PC-9 (cell line): ENCODE measurements at regions not wholly inside any gene's neighbourhood (a gene's known extent, or its start where the extent isn't known, plus 50 kb on each side); places are given as distances from the start of the nearest gene placed in this dataset.

Source experiments
- BruUV-seq: library from RNA; stranded (reverse); fragments of 400-500 nt; replicated peaks from 2 replicates; lab custom pipeline; 2021; lab: Mats Ljungman, UMichigan
- CTCF ChIA-PET: fragments of 300-600 bp; sonication (Branson Sonifier 250); formaldehyde crosslinking; loops from one replicate; lab custom pipeline; 2022; ENCODE audit warnings: antibody characterized with exemption; lab: Charles Lee
- POLR2A ChIA-PET: fragments of 300-600 bp; sonication (Branson Sonifier 250); formaldehyde crosslinking; loops from one replicate; lab custom pipeline; 2022; ENCODE audit warnings: antibody characterized with exemption; ENCODE audit not compliant: unreplicated experiment; lab: Charles Lee
- DNase-seq, 2 experiments: peaks; one replicate each; pipeline versions ENCODE4 v3.0.0 to v3.0.0-alpha.2; 2015 to 2022; ENCODE audit warnings: mixed read lengths in 1 of 2
- H2AFZ ChIP-seq: fragments of 200-600 bp; sonication (generic); 2 replicates; pipeline ENCODE4 v1.8.1; 2017; ENCODE audit warnings: antibody characterized with exemption
- H3F3A ChIP-seq: fragments of 200-600 bp; sonication (generic); 2 replicates; pipeline ENCODE4 v1.8.1; 2017; ENCODE audit warnings: antibody characterized with exemption, mild to moderate bottlenecking, low read depth; ENCODE audit not compliant: insufficient read depth
- H3K27ac ChIP-seq: fragments of 200-600 bp; sonication (generic); 2 replicates; pipeline ENCODE4 v1.6.1; 2016; ENCODE audit warnings: mixed run types
- H3K27me3 ChIP-seq: fragments of 200-600 bp; sonication (generic); 2 replicates; pipeline ENCODE4 v1.6.1; 2016; ENCODE audit warnings: low read depth, mixed run types; ENCODE audit not compliant: insufficient read depth
- H3K36me3 ChIP-seq: fragments of 200-600 bp; sonication (generic); 2 replicates; pipeline ENCODE4 v1.6.1; 2016; ENCODE audit warnings: low read depth, mixed run types
- H3K4me1 ChIP-seq: fragments of 200-600 bp; sonication (generic); replicated peaks from 2 replicates; pipeline ENCODE4 v1.6.1; 2016; ENCODE audit warnings: mixed run types; ENCODE audit not compliant: insufficient read depth
- H3K4me2 ChIP-seq: fragments of 200-600 bp; sonication (generic); 2 replicates; pipeline ENCODE4 v1.6.1; 2017; ENCODE audit warnings: mixed run types
- H3K4me3 ChIP-seq: fragments of 200-600 bp; sonication (generic); 2 replicates; pipeline ENCODE4 v1.6.1; 2016; ENCODE audit warnings: mixed run types
- H3K79me2 ChIP-seq: fragments of 200-600 bp; sonication (generic); 2 replicates; pipeline ENCODE4 v1.6.1; 2017; ENCODE audit warnings: low read depth, mixed run types
- H3K9me2 ChIP-seq: fragments of 200-600 bp; sonication (generic); 2 replicates; pipeline ENCODE4 v1.8.1; 2017; ENCODE audit warnings: mild to moderate bottlenecking; ENCODE audit not compliant: insufficient read depth
- H3K9me3 ChIP-seq: fragments of 200-600 bp; sonication (generic); 2 replicates; pipeline ENCODE4 v1.8.1; 2016; ENCODE audit warnings: low read depth; ENCODE audit not compliant: insufficient read depth
- H4K20me1 ChIP-seq: fragments of 200-600 bp; sonication (generic); 2 replicates; pipeline ENCODE4 v1.8.1; 2017; ENCODE audit not compliant: insufficient read depth
- CTCF ChIP-seq: fragments of 200-600 bp; sonication (generic); conservative IDR thresholded peaks from 2 replicates; pipeline ENCODE4 v1.6.1; 2017; ENCODE audit warnings: mixed run types, antibody characterized with exemption, mild to moderate bottlenecking, moderate library complexity
- EZH2 ChIP-seq: fragments of 200-600 bp; sonication (generic); IDR thresholded peaks from 2 replicates; pipeline ENCODE4 v1.8.0; 2017; ENCODE audit warnings: antibody characterized with exemption, low read depth
- intact Hi-C: fragments of 100-400 bp; cut with micrococcal nuclease; formaldehyde crosslinking; loops from one replicate; pipeline ENCODE4 v1.10.0; 2022; ENCODE audit not compliant: unreplicated experiment

- BruUV-seq: no TSS peak
- peak overlapping the region; percentile 99 for H3K27ac ChIP-seq
- peaks cover 21% of the 10 kb centered on the region for H3K36me3 ChIP-seq
- no peaks in the 10 kb centered on the region for H3K9me2 ChIP-seq
- H2AFZ ChIP-seq: no peak overlapping the region
- peaks cover 56% of the 10 kb centered on the region for H3K4me1 ChIP-seq
- DNase-seq: no peak
- H4K20me1 ChIP-seq: no peaks in the 10 kb centered on the region
- intact Hi-C loops: loop anchor here (5.0 kb wide), 2 partner anchors 133 to 283 kb away; partner anchors contain the start of gene SOX9
- no peaks in the 10 kb centered on the region for H3K27me3 ChIP-seq
- TF ChIP-seq CTCF (no peak), EZH2 (no peak)
- peak overlapping the region; percentile 81; the same call in 1 of the 2 replicates for H3K4me2 ChIP-seq
- no peak overlapping the region for H3K4me3 ChIP-seq
- ChIA-PET CTCF (no interaction called here), POLR2A (no interaction called here)
- H3F3A ChIP-seq: peaks cover 54% of the 10 kb centered on the region
- peaks cover 74% of the 10 kb centered on the region for H3K79me2 ChIP-seq
- no peaks in the 10 kb centered on the region for H3K9me3 ChIP-seq
Measured at GRCh38 chr17:72405662-72406230, 284.9 kb downstream of the SOX9 start.

- peaks cover 58% of the 10 kb centered on the region for H3F3A ChIP-seq
- intact Hi-C loops: loop anchor here (5.0 kb wide), 2 partner anchors 134 to 284 kb away; partner anchors contain the start of gene SOX9
- no peak overlapping the region for H2AFZ ChIP-seq
- no peaks in the 10 kb centered on the region for H3K9me2 ChIP-seq
- peaks cover 21% of the 10 kb centered on the region for H3K36me3 ChIP-seq
- ChIA-PET CTCF (interaction anchor here (1.0 kb wide), 1 partner anchor 13 kb away, joined by 3 read pairs; no protein-coding TSS in a partner anchor), POLR2A (interaction anchor here (1.0 kb wide), 1 partner anchor 15 kb away, joined by 4 read pairs; no protein-coding TSS in a partner anchor)
- H3K4me2 ChIP-seq: peak overlapping the region; percentile 81
- H3K79me2 ChIP-seq: peaks cover 77% of the 10 kb centered on the region
- peak; percentile 53 to 84 for DNase-seq
- peak overlapping the region; percentile 99 for H3K27ac ChIP-seq
- H3K27me3 ChIP-seq: no peaks in the 10 kb centered on the region
- BruUV-seq: no TSS peak
- peaks cover 62% of the 10 kb centered on the region for H3K4me1 ChIP-seq
- TF ChIP-seq CTCF (no peak), EZH2 (no peak)
- no peaks in the 10 kb centered on the region for H4K20me1 ChIP-seq
- H3K9me3 ChIP-seq: no peaks in the 10 kb centered on the region
- peak overlapping the region; percentile 43; the same call in 1 of the 2 replicates for H3K4me3 ChIP-seq
Measured at GRCh38 chr17:72406498-72406897, 285.7 kb downstream of the SOX9 start.

GRCh38 chr17:72407336-72407909 is 286.6 kb downstream of the SOX9 start:
- TF ChIP-seq EZH2 (no peak), CTCF (no peak)
- peaks cover 16% of the 10 kb centered on the region for H3K36me3 ChIP-seq
- intact Hi-C loops: loop anchor here (1.0 to 5.0 kb wide), 7 partner anchors 14 to 285 kb away; partner anchors contain the start of gene SOX9
- H3K27me3 ChIP-seq: no peaks in the 10 kb centered on the region
- H3K27ac ChIP-seq: peak overlapping the region; percentile 99
- no peak overlapping the region for H2AFZ ChIP-seq
- H3K9me2 ChIP-seq: no peaks in the 10 kb centered on the region
- CTCF ChIA-PET: interaction anchor here (0.6 to 1.0 kb wide), 2 partner anchors 14 to 69 kb away, joined by 3 read pairs; no protein-coding TSS in a partner anchor
- DNase-seq: peak; percentile 90 to 98
- POLR2A ChIA-PET: interaction anchor here (0.5 to 1.0 kb wide), 8 partner anchors 14 to 570 kb away, joined by 3 to 5 read pairs (median 4); partner anchors contain the start of gene SOX9
- no peaks in the 10 kb centered on the region for H4K20me1 ChIP-seq
- peaks cover 81% of the 10 kb centered on the region for H3K79me2 ChIP-seq
- peaks cover 67% of the 10 kb centered on the region for H3F3A ChIP-seq
- peak overlapping the region; percentile 43; the same call in 1 of the 2 replicates for H3K4me3 ChIP-seq
- H3K9me3 ChIP-seq: no peaks in the 10 kb centered on the region
- BruUV-seq: no TSS peak
- peaks cover 71% of the 10 kb centered on the region for H3K4me1 ChIP-seq
- H3K4me2 ChIP-seq: peak overlapping the region; percentile 81
